DMS53 (cell line): ENCODE measurements at regions not wholly inside any gene's neighbourhood (a gene's known extent, or its start where the extent isn't known, plus 50 kb on each side); places are given as distances from the start of the nearest gene placed in this dataset.

Experiments used
- DNase-seq: peaks from one replicate; lab custom pipeline; 2025; lab: John Stamatoyannopoulos, UW

DNA sequence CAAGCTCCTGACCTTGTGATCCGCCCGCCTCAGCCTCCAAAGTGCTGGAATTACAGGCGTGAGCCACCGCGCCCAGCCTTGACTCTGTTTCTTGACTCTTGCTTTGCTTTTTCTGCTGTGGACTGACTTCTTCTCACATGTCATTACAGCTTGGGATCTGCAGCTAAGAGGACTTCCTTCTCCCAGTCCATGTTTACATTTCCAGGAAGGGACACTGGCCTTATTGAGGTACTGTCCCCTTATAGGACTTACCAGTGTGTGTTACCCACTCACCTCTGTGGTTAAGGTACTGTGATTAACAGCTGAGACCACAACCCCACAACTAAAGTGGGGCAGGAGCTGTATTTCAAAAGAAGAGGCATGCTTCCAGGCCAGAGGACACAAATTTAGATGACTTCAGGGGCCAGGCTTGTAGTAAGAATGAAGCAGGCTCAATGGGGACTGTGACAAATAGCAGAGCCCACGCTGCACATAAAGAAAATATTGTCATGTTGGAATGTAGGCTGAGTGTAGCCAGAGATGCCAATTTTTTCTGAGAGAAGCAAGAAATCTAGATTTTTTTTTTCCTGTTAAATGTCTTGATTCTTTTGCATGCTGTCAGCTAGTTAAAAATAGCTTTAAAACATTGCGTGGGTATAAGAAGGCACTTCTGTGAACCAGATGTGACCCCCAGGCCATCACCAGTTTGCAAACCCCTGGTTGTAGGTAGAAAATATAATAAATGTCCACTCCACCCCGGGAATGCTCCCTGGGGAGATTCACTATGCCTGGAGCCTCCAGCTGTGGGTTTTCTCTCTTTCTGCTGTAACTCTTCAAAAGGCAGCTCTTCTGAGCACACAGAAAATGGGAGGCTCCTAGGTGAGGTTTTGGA lies 75.0 kb downstream of the PTPDC1 start:
- DNase-seq: no peak

DNA sequence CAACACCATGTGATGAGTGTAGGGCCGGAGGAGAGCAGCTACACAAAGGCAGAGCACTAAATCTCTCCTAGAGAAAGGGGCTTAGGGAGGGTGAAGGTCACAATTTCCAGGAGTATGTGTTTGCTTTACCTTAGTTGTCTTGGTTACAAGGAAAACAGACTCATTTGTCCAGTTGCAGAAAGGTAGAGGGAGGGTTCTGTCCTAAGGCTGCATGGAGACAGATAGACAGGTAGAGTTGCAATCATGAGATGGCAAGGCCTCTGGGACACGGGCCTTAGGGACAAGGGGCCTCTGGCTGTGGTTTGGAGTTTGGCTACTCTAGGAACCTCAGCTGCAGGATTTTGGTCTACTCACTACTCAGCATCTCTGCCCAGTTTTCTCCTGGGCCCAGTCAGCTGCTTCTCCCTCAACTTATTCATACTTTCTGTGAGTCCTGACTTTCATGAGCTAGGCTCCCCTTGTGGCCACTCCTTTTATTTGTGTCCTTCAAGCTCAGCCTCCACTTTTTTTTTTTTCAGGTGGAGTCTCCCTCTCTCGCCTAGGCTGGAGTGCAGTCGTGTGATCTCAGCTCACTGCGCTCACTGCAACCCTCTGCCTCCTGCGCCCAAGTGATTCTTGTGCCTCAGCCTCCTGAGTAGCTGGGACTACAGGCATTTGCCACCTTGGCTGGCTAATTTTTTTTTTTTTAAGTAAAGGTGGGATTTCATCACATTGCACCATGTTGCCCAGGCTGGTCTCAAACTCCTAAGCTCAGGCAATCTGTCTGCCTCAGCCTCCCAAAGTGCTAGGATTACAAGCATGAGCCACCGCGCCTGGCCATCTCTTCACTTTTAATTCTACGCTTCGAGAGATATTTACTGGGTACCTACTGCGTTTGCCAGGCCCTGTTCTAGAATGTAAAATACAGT lies 76.6 kb downstream of the PTPDC1 start:
- peak; percentile 73 for DNase-seq

DNA sequence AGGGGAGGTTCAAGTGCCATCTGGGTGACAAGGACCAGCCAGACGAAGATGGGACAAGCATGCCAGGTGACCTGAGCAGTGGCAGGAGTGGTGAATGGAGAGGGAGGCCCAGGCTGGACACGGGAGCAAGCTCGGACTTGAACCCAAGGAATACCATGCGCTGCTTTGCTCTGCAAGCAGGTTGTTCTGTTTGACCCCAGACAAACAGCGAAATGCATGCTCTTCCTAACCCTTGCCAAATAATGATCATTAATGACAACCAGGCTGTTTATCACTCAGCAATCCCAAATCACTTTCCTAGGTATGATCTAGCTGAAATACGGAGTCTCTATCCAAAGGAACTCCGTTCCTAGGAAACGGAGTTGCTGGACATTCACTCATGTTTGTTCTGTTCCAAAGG lies 77.4 kb downstream of the PTPDC1 start:
- DNase-seq: no peak

DNA sequence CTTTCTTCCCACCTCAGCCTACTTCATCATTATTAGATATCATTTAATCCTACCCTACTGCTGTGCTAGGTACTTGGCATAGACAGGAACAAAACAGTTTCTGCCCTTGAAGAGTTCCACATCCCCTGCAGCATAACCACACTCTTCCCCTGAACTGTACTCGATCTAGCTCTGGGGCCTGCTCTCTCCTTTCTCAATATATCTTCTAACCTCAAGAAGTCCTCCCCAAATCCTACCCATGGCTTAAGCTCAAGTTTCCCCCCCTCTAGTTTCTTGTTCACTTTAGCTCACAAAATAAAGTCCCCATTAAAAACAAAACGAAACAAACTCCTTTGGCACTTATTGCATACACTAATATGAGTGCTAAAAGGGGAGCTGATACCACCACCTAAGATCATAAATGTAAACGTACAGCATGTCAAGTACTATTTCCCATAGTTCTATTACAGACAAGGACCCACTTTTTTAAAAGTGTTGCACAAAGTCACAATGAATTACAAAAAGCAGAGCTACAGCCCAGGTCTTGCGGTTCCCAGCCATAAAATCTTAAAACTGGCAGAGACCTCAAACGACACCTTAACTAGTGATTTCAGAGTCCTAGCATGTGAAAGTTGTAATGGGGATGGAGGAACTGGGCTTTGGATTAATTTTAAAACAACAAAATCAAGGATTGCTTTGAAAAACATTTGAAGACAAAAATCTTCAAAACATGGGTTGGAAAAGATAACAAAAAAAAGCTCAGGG lies 80.7 kb downstream of the PTPDC1 start:
- DNase-seq: no peak

DNA sequence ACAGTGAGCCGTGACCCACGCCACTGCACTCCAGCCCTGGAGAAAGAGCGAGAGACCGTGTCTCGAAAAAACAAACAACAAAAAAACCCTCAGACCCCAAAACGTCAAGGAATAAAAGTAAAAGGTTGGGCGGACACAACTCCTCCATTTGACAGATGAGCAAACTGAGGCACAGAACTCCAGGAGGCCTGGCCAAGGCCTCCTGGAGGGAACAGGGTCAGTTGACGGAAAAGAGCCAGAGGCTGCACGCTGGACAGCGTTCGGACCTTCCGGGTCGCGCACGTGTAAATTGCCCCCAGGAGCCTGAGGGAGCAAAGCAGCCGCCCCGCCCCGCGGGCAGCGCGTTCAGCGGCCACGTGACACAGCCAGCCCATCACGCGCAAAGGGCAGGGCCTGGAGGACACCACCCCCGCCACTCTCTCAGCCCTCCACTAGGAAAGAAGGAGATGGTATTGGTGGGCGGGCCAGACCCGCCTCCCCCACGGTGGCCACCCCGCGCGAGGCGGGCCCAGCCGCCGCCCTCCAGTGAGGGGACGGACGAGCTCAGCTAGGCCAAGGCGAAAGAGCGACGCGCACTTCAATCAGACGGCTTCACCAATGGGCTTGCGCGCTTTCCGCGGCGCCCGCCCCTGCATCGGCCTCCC lies 81.5 kb downstream of the PTPDC1 start:
- DNase-seq: peak; percentile 98

DNA sequence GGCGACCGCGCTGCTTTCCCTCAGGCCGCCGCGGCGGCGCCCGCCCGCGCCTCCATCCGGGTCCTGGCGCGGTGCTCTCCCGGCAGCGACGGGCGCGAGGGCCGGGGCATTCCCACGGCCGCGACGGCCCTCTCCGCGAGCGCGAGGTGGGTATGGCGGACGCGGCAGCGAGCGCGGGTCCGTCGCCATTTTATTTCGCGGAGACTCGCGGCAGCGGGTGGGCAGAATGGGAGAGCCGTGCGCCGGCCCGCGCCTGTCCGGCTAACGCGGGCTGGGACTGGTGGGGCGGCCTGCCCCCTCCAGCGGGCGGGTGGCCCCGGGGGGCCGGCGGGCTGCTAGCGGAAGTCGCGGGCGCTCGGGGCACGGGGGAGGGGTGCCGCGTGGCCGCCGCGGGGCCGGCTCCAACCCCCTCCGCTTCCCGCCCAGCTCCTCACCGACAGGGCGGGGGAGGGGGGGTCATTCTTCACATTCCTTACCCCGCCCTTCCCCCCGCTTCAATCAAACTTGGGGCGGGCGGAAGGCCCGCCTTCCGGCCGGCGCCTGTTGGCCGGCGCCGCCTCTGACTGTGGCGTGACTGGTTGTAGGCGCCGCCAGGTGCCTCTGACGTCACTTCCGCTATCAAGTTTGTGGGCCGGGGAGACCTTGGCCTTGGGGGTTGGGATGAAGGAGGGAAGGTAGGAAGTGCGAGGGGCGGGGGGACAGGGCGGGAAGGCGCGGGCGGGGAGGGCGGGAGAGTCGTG lies 82.1 kb downstream of the PTPDC1 start:
- peak; percentile 98 for DNase-seq

DNA sequence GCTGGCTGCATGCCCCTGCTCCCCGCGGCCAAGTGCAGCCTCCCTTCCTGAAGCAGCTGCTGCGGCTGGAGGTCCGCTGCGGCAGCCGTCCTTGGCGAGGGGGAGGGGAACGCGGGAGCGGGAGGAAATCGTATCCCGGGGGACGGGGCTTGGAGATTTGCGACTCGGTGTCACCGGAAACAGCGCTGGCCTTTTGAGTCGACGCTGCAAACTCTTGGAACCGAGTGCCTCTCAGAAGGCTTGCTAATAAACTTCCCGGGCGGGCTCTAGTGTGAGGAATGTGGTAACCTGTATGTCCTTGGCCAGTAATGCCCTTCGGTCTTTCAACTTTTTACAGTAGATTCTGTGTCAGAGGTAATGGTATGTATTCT lies 82.7 kb downstream of the PTPDC1 start:
- DNase-seq: no peak

DNA sequence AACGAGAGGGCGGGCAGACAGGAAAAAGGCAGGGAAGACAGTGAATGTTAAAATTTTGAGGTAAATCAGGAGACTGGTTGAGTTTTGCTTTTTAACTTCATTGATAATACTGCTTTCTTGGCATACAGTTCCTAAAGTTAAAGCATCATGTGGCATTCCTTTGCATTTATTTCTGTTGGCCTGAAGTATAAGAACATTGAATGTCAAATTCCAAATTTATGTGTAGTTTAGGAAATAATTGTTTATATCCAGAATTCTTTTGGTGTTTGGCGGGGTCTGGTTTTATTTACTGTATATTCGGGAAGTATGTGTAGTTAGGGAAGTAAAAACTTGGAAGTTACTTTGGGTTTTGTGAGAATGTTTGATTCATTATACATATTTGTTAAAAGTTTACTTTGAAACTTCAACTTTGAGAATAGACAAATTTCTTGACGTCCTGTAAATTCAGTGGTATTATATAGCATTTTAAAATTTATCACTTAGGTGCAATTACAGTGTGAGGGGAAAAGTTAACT lies 83.2 kb downstream of the PTPDC1 start:
- no peak for DNase-seq

DNA sequence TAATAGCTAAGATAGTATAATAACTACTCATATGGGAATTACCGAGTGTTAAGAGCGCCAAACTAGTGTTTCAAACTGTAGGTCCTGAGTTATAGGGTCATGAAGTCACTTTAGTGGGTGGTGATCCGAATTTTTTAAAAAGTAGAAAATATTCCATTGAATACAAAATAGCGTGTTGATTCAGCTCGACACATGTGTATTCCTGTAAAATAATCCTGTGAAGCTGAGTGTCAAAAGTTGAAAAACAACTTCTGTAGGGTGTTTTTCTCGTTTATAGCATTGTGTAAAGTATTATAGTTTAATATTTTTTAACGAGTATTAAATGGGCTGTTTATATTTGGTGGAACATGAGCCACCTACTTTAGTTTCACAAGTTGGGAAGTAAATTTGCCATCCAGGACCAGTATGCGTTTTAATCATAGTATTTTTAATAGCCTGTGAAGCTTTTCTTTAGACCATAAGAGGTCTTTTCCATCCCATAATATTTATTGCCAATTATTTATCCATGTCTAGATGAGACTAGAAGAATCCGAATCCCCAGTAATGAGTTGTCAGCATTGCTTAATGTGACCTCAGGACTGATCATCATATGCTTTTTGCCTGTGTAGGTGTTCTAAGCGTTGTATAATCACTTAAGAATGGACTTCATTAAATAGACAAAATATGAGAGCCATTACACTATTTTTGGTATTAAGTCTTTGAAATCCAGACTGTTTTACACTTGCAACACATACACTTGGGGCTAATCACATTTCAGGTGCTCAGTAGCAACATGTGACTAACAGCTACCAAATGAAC lies 84.1 kb downstream of the PTPDC1 start:
- DNase-seq: no peak

DNA sequence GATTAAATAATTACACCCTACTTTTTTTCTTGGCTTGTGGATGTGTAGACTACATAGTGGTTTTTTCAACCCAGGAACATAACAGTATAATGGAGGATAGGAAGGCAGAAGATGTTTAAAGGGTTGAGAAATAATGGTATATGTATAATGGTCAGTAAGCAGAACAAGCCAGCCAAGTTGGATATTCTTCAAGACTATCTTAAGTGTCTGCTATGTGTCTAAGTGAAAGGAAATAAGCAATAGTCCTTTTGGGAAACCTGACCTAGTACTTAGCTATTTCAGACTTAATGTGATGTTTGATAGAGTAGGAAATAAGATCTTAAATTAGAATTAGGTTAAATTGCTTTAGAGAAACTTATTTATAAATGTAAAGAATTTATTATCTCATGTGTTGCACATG lies 85.7 kb downstream of the PTPDC1 start:
- no peak for DNase-seq

DNA sequence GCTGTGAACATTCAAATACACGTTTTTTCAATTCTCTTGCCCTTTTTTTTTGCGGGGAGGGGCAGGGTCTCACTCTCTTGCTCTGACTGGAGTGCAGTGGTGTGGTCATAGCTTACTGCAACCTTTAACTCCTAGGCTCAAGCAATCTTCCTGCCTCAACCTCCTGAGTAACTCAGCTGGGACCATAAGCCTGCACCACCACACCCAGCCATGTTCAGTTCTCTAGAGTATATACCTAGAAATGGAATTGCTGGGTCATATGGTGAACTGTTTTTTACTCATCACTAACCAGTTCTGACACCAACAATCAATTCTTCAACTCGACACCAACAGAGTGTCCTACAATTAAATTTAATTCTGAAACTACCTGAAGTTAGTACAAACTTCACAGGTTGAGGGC lies 85.5 kb upstream of the ZNF169 start:
- no peak for DNase-seq

DNA sequence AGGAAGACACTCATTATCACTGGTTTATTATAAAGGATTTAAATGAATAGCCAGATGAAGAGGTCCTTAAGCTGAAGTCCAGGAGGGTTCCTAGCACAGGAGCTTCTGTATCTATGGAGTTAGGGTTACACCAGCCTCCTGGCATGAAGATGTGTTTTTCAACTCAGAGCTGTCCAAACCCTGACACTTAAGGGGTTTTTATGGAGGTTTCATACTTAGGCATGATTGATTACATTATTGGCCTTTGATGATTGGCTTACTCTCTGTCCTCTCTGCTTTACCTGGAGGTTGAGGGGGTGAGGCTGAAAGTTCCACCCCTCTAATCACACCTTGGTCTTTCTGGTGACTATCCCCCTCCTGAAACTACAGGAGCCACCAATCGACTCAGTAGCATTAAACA lies 84.9 kb upstream of the ZNF169 start:
- no peak for DNase-seq

DNA sequence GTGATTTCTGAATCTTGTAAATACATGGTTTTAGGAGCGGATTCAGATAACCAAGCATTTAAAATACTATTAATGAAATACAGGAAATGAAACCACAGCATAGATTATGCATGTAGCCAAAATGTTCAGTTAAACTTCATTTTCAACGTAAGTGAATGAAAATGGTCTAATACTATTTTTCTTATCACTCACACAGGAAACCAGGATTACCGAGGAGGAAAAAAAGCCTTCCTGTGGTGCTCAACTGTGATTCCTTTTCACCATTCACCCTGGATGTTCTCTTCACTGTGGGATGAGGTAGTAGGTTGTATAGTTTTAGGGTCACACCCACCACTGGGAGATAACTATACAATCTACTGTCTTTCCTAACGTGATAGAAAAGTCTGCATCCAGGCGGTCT lies 83.4 kb upstream of the ZNF169 start:
- no peak for DNase-seq

DNA sequence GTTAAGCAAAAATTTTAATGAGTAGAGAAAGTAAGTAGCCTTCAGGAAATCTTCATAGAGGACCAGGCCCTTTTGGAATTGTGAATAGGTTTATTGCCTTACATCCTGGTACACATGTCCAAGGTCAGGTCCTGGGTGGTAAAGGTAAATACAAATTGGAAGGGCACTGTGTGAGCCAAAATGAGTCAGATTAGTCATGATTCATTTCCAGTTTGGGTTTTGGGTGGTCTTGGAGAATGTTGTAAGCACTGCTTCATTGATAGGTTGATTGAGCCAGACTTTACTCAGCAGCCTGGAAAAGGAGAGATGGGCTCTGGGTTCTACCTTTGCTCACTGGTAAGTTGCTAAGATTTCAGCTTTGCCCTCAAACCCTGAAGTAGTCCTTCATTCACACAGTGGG lies 82.5 kb upstream of the ZNF169 start:
- no peak for DNase-seq

DNA sequence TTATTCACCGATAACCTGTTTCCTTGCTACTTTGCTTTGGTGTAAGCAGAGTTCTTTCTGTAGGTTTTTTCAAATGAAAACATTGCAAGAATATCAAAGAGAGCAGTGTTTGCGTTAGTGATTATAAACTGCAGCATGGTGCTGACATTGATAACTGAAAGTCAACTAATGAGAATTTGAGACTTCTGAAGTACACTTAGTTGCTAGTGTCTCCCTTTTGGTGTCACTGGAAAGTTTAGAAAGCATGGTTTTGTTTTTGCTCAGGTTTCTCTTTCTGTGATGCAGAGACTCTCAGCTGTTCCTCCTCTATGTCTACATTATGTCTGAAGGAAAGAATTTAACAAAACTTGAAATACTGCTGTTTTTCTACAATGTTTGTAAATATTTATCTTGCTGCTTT lies 80.2 kb upstream of the ZNF169 start:
- DNase-seq: no peak

DNA sequence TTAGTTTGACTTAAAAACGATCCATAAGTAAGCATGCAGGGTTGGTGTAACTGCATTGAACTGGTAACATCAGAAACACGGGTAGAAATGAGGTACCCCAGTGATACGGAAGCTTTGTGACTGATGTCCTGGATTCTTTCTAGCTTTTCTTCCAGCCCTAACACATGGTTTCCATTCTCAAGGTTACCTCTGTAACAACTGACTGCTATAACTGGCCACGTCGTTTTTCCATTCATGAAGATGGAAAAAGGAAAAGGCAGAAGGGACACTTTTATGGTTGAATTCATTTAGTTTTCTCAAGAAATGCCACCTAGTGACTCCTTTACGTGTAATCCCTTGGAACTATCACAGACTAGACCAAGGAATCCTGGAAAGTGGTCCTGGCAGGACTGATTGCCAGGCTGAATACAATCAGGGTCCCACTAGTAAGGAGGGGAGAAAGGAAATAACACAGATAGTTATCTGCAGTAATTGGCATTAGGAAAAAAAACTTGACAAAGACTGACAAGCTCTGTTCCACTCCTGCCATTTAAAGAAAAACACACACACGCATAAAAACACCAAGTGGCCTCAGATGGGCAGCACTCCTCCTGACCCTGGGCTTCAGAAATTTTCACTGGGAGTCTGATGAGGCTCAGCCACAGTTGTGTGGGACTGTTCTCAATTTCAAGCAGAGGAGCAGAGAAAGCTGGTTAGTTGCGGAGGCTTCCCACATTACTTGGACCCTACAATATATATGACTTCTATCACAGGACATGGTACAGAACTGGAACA lies 77.5 kb upstream of the ZNF169 start:
- DNase-seq: no peak

DNA sequence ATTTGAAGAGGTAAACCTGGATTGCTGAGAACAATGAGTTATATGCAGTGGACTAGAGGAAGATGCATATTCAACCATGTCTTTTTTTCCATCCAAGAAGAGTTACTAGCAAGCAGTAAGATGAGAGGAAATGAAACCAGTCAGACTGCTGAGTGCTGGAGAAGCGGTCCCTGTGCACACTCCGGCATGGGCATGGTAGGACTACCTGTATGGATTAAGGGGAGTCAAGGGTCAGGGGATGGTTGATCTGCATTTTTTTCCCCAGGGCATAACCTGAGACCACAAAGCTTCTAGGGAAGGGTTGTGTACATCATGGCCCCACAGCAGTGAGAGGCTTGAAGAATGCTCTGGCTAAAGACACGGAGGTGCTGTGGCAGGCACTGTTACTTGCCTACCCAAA lies 76.6 kb upstream of the ZNF169 start:
- no peak for DNase-seq

DNA sequence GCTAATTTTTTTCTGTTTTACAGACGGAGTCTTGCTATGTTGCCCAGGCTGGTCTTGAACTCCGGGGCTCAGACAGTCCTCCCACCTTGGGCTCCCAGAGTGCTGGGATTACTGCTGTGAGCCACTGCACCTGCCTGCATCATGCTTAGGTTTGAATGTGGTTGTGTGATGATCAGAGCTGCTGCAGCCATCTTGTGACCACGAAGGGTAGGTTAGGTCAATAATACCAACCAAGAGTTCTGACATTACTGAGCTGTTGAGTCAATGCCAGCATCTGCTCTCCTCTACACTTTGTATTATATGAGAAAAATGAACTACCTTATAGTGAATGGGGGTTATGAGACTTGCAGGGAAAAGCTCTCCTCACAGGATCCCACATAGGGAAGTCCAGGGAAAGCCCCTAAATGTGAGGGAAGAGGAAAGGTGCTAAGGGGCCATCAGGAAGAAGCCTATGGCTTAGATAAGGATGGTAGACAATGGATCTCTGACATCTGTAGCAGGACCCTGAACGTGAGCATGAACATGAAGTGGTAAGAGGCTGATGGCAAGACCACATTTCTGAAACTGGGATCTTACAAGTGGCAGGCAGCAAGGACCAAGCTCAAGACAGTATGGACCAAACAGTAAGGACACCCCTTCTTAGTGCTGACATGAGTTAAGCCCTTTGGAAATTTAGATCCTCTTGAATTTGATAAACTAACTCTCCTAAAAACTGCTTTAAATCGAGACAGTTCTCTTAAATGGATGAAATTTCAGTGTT lies 75.7 kb upstream of the ZNF169 start:
- DNase-seq: no peak

DNA sequence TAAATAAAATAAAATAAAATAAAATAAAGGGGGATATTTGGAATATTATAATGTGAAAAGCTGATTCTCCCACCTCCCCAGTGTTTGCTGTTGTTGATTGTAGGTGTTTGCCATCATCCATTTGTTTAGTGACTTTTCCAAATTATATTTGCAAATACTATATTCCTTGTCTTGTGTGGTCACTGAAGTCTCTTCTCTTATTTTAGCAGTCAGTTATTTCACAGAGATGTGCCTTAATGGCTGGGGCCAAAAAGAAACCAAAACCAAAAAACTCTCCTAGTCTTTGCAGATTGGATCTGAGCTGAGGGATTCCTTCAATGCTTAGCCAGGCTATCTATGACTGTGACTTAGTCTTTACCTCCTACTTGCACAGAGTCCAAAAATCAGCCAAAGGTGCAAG lies 70.9 kb upstream of the ZNF169 start:
- DNase-seq: no peak
